NCI-H748 treated with DMSO at 0.1 percent for 48 hours (cell line): ENCODE measurements at regions not wholly inside any gene's neighbourhood (a gene's known extent, or its start where the extent isn't known, plus 50 kb on each side); places are given as distances from the start of the nearest gene placed in this dataset.

Experiments
- DNase-seq: peaks from one replicate; lab custom pipeline; 2025; lab: John Stamatoyannopoulos, UW

DNA sequence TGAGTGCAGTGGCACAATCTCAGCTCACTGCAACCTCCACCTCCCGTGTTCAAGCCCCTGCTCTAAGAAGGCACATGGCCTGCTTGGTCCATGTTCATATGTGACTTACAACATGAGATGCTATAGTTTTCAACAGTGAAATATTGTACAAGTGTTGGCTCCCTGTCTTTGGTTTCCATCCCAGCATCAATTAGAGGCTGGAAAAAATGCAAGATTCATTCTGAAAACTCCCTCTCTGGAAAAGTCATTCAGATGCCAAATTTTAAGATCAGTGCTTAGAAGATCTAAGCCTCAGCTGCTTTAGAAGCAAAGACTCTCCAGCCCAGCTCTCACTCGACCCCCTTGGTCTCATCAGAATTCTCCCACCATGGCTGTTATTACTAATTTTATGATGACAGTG lies 398.9 kb downstream of the KIF16B start:
- no peak for DNase-seq

DNA sequence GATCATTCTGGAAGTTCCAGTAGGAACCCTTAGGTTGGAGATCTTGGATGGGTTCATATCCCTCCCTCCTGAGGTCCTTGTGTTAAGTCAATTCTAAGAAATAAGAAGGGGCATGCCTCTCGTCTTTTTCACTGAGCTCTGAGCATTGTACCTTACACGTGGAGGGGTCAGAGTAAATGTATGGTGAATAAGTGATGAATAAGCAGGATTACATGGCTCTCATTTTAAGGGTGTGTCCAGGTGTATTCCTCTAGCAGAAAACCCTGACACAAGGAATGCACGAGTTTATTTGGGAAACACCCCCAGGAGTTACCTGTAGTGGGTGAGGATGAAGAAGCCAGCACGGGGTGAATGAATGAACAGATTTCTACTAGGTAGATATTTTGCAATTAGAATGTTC lies 400.2 kb downstream of the KIF16B start:
- no peak for DNase-seq

- no peak for DNase-seq
Measured at GRCh38 chr20:16171180-16171579, 402.1 kb downstream of the KIF16B start.

DNA sequence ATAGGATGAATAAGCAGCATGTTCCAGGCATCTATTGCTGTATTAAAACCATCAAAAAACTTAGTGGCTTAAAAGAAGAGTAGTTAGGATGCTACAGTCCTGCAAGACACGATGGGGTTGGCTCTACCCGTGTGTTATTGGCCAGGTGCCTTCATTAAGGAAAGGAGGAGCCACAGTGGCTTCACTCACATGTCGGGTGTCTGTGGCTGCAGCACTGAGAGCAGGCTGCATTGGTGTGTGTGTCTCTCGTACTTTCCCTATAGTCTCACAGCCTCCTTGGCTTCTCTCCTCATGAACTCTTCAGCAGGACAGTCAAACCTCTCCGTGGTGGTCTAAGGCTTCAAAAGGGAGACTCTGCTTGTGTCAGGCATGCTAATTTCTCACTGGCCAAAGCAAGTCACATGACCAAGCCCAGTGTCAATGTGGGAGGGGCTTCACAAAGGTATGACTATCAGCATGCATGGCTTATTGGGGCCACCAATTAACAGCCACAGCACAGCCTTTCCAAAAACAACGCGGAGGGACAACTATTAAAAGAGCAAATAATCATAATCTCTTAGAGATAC lies 402.8 kb downstream of the KIF16B start:
- no peak for DNase-seq

- no peak for DNase-seq
Measured at GRCh38 chr20:16167423-16168130, 405.7 kb downstream of the KIF16B start.

GRCh38 chr20:16166737-16167136 lies 406.5 kb downstream of the KIF16B start:
- no peak for DNase-seq

DNA sequence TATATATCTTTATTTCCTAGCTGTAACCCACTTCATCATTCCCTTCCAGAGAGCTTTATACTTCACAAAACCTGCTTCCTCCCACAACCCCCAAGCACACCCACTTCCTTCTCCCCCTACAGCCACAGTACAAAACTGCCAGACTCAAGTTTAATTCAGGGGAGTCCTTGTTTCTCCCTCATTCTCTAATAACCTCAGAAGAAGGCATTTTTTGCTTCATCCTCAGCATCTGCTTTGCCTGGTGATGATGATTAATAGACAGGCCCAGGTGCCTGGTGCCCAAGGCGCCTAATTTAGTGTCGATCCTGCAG lies 414.3 kb downstream of the KIF16B start:
- DNase-seq: no peak

GRCh38 chr20:16158090-16158975 lies 414.9 kb downstream of the KIF16B start:
- DNase-seq: no peak

GRCh38 chr20:16147916-16148315 lies 425.3 kb downstream of the KIF16B start:
- no peak for DNase-seq

- DNase-seq: no peak
Measured at GRCh38 chr20:16147216-16147615, 426.0 kb downstream of the KIF16B start.

DNA sequence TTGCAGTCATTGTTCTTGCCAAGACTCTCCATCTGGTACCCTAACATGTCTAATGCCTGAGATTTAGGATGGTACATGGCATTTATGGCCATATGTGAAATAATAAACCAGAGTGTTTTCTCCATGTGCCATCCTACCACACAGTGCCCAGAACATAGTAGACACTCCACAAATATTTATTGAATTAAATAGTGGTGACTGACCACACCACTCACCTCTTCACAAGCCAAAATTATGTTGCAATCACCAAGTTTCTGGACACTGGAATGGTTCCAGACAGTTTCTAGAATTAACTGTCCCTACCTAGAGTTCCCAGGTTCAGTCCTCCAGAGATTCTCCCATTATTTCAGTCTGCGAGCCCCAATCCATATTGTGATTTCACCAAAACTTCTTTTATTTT lies 427.3 kb downstream of the KIF16B start:
- DNase-seq: no peak

GRCh38 chr20:16143596-16143995 lies 429.7 kb downstream of the KIF16B start:
- DNase-seq: no peak

DNA sequence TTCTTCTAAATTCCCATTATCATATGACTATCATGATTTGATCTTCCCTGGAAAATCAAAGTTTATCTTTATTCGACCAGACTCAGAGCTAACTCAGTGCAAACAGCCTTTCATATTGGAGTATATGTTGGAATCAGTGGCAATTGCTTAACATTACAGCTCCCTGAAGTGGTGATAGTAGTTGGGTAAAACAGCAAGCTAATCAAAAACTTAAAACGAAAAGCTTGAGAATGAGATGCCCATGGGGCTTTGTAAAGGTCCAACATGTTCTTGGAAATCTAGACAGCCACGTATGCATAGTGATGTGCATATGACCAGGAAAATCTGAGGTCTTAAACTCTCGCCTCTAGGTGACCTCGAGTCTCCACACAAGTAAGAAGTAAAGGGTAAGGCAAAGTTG lies 437.6 kb downstream of the KIF16B start:
- DNase-seq: no peak

GRCh38 chr20:16132036-16132798 lies 441.0 kb downstream of the KIF16B start:
- DNase-seq: no peak

- no peak for DNase-seq
Measured at GRCh38 chr20:16129411-16129810, 443.8 kb downstream of the KIF16B start.

- DNase-seq: no peak
Measured at GRCh38 chr20:16128538-16129106, 444.6 kb downstream of the KIF16B start.

DNA sequence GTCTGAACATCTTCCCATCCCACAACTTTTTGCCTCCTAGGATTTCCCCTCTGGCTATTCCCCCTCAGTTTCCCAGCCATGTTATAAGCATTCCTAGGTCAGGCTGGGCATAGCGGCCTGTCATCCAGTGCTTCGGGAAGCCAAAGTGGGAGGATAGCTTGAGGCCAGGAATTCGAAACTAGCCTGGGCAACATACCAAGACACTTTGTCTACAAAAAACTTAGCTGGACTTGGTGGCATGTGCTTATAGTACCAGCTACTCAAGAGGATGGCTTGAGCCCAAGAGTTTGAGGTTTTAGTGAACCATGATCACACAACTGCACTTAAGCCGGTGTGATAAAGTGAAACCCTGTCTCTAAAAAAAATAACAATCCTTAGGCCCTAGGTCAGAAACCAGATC lies 447.4 kb downstream of the KIF16B start:
- DNase-seq: no peak

DNA sequence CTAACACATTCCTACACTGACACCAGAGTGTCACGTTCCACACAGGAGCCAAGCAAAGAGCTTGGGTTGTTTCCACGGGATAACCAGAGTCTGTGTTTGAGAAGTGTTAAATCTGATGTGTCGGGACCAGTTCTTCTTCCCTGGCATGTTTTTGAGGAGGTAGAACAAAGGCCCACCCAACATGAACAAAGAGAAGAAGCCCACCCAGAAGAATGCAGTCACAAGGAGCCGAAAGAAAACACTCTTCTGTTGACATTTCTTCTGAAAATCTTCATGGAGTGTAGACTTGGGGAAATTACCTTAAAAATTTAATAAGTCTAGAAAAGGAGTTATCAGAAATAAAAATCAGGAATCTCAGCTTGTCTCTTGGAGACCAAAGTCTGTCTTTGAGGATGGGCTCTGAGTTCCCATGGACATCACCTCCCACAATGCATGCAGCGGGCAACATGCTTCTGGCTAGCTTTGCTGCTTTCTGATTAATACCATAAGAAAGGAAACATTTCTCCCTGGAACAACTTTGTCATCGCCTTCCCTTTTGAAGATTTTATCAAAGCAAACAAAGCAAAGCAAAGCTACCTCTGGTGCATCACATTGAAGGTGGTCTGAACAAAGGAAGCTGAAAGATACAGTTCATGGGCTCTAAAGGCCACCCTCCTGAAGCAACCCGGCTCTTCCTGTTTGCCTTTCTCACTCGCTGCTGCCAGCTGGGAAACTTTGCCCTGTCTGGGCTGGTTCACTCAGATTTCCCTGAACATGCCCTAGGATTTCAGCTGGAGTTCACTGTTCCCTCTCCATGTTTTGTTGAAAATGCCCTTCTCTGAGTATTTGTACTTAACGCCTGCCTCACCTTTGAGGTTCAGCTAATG lies 448.1 kb downstream of the KIF16B start:
- DNase-seq: no peak

DNA sequence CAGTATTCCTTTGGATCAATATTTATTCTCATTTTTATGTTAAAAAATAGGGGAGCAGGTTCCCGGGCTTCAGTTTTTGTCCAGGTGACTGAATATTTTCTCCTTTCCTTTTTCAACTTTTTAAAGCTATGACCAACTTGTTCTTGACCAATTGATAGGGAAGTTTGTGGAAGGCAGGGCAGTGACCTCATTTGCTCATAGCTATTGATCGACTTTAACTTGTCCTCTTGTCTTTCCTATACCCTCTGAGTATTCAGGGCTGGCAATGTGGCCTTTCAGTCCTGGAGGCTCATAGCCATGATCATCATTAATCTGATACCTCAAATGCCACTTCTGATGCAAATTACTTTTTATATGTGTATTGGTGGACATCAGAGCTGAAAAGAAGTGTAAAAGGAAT lies 448.8 kb downstream of the KIF16B start:
- no peak for DNase-seq

GRCh38 chr20:16123623-16124022 lies 449.6 kb downstream of the KIF16B start:
- no peak for DNase-seq

- no peak for DNase-seq
Measured at GRCh38 chr20:16119909-16120308, 453.3 kb downstream of the KIF16B start.
